ENCODE measurements at regions not wholly inside any gene's neighbourhood (a gene's known extent, or its start where the extent isn't known, plus 50 kb on each side); places are given as distances from the start of the nearest gene placed in this dataset.

GRCh38 chr5:155827949-155828348 is 499.0 kb upstream of the SGCD start:
- TF ChIP-seq, protein P1, sequence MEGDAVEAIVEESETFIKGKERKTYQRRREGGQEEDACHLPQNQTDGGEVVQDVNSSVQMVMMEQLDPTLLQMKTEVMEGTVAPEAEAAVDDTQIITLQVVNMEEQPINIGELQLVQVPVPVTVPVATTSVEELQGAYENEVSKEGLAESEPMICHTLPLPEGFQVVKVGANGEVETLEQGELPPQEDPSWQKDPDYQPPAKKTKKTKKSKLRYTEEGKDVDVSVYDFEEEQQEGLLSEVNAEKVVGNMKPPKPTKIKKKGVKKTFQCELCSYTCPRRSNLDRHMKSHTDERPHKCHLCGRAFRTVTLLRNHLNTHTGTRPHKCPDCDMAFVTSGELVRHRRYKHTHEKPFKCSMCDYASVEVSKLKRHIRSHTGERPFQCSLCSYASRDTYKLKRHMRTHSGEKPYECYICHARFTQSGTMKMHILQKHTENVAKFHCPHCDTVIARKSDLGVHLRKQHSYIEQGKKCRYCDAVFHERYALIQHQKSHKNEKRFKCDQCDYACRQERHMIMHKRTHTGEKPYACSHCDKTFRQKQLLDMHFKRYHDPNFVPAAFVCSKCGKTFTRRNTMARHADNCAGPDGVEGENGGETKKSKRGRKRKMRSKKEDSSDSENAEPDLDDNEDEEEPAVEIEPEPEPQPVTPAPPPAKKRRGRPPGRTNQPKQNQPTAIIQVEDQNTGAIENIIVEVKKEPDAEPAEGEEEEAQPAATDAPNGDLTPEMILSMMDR (IDR thresholded peaks at IDR 0.05; ENCODE audit: borderline replicate concordance, insufficient read depth, low read depth, low read length), result no peak
- no peak overlapping the region for H3K4me3 ChIP-seq (ENCODE audit: low read depth, low read length)

GRCh38 chr5:155831491-155831890 is 495.5 kb upstream of the SGCD start:
- TF ChIP-seq, protein P1 (IDR thresholded peaks at IDR 0.05; ENCODE audit: borderline replicate concordance, insufficient read depth, low read depth, low read length), result no peak
- H3K4me3 ChIP-seq (ENCODE audit: low read depth, low read length), result no peak overlapping the region

- TF ChIP-seq, protein P1 (IDR thresholded peaks at IDR 0.05; ENCODE audit: borderline replicate concordance, insufficient read depth, low read depth, low read length), result no peak
- H3K4me3 ChIP-seq (ENCODE audit: low read depth, low read length), result no peak overlapping the region
Measured at GRCh38 chr5:155833287-155833686, 493.7 kb upstream of the SGCD start.

DNA sequence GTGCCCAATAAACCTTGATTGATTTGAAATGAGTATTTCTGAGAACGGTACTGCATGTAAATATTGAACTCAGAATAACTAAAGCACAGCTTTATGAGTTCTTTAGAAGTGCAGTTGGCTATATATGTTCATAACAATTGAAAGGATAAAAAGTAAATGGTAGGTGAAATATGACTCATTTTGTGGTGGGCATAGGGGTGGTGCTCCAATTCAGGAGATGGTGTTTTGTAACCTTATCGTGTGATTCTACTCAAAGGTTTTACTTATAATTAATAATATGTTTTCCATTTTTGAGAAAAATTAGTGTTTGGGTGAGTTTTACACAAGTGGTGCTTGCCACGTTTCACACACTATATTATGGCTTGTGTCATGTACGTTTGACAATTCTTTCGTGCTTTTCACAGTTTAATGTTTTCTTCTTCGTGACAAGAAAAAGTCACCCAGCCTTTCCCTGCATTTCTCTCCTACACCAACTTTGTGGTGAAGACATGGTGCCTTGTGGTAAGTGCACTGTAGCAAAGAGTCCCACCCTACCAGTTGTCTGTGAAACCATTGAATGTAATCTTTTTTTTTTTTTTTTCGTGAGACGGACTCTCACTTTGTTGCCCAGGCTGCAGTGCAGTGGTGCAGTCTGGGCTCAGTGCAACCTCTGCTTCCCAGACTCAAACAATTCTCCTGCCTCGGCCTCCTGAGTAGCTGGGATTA is 492.5 kb upstream of the SGCD start:
- H3K4me3 ChIP-seq (ENCODE audit: low read depth, low read length), result no peak overlapping the region

GRCh38 chr5:155836089-155836803 is 490.7 kb upstream of the SGCD start:
- TF ChIP-seq, protein P1 (IDR thresholded peaks at IDR 0.05; ENCODE audit: borderline replicate concordance, insufficient read depth, low read depth, low read length), result no peak
- no peak overlapping the region for H3K4me3 ChIP-seq (ENCODE audit: low read depth, low read length)

More for the DNA sequence above, 492.5 kb upstream of the SGCD start:
- TF ChIP-seq, protein P1 (IDR thresholded peaks at IDR 0.05; ENCODE audit: borderline replicate concordance, insufficient read depth, low read depth, low read length), result no peak

GRCh38 chr5:155838394-155838793 is 488.6 kb upstream of the SGCD start:
- H3K4me3 ChIP-seq (ENCODE audit: low read depth, low read length), result no peak overlapping the region
- TF ChIP-seq, protein P1 (IDR thresholded peaks at IDR 0.05; ENCODE audit: borderline replicate concordance, insufficient read depth, low read depth, low read length), result no peak

Data from GM12875 (cell line).